DND-41 (cell line): ENCODE measurements at regions not wholly inside any gene's neighbourhood (a gene's known extent, or its start where the extent isn't known, plus 50 kb on each side); places are given as distances from the start of the nearest gene placed in this dataset.
"Not testable (repeated sequence)": the region's sequence is repeated elsewhere in the genome, so short reads cannot be mapped to it uniquely, and the experiment has no call there.

Source experiments
- ATAC-seq: fragments of 200-7000 bp; cut with Tn5 transposase; 3 replicates; pipeline ENCODE4 v1.9.1; 2021; ENCODE audit warnings: low read depth; ENCODE audit not compliant: insufficient read depth
- DNase-seq: peaks from one replicate; pipeline ENCODE4 v3.0.0-alpha.2; 2020
- H2AFZ ChIP-seq: 2 replicates; pipeline ENCODE4 v1.6.0; 2012; ENCODE audit warnings: low read depth, low read length
- H3K27ac ChIP-seq: 2 replicates; pipeline ENCODE4 v1.5.1; 2012; ENCODE audit warnings: low read length, inconsistent platforms
- H3K27me3 ChIP-seq: fragments of 200-600 bp; sonication (generic); 2 replicates; pipeline ENCODE4 v1.6.0; 2012; ENCODE audit warnings: low read length, mild to moderate bottlenecking, inconsistent platforms; ENCODE audit not compliant: insufficient read depth, poor library complexity
- H3K36me3 ChIP-seq: 2 replicates; pipeline ENCODE4 v1.5.1; 2012; ENCODE audit warnings: low read length, inconsistent platforms; ENCODE audit not compliant: insufficient read depth
- H3K4me1 ChIP-seq: 2 replicates; pipeline ENCODE4 v1.5.1; 2012; ENCODE audit warnings: mild to moderate bottlenecking, low read length; ENCODE audit not compliant: insufficient read depth
- H3K4me2 ChIP-seq: 2 replicates; pipeline ENCODE4 v1.6.0; 2012; ENCODE audit warnings: mild to moderate bottlenecking, moderate library complexity, low read length, inconsistent platforms; ENCODE audit not compliant: insufficient read depth
- H3K4me3 ChIP-seq, 2 experiments: fragments of 200-600 bp in 1 of 2; shearing (Covaris generic) in 1 of 2; 2 replicates each; pipeline ENCODE4 v1.5.1; 2012 to 2016; ENCODE audit warnings: inconsistent platforms in 2 of 2, low read length in 2 of 2, mild to moderate bottlenecking in 2 of 2, low read depth in 1 of 2, moderate library complexity in 1 of 2
- H3K79me2 ChIP-seq: 2 replicates; pipeline ENCODE4 v1.6.0; 2012; ENCODE audit warnings: low read length, inconsistent platforms; ENCODE audit not compliant: insufficient read depth
- H3K9ac ChIP-seq: 2 replicates; pipeline ENCODE4 v1.6.0; 2012; ENCODE audit warnings: low read depth, mild to moderate bottlenecking, inconsistent platforms, low read length, moderate library complexity
- H3K9me3 ChIP-seq: 2 replicates; pipeline ENCODE4 v1.5.1; 2012; ENCODE audit warnings: low read length, moderate library complexity, mild to moderate bottlenecking, inconsistent platforms; ENCODE audit not compliant: insufficient read depth, severe bottlenecking
- H4K20me1 ChIP-seq: 2 replicates; pipeline ENCODE4 v1.6.0; 2012; ENCODE audit warnings: low read length; ENCODE audit not compliant: insufficient read depth
- EZH2 ChIP-seq: IDR thresholded peaks from 3 replicates; pipeline ENCODE4 v1.6.1; 2012; ENCODE audit warnings: borderline replicate concordance, low read depth, mild to moderate bottlenecking, moderate library complexity, low read length, inconsistent platforms; ENCODE audit not compliant: severe bottlenecking
- TF ChIP-seq, protein P1 (sequence below): IDR thresholded peaks from 2 replicates; pipeline ENCODE4 v1.5.1; 2012; ENCODE audit warnings: borderline replicate concordance, low read length, moderate library complexity, mild to moderate bottlenecking; ENCODE audit not compliant: poor library complexity, severe bottlenecking; ENCODE audit errors: extremely low read depth

DNA sequence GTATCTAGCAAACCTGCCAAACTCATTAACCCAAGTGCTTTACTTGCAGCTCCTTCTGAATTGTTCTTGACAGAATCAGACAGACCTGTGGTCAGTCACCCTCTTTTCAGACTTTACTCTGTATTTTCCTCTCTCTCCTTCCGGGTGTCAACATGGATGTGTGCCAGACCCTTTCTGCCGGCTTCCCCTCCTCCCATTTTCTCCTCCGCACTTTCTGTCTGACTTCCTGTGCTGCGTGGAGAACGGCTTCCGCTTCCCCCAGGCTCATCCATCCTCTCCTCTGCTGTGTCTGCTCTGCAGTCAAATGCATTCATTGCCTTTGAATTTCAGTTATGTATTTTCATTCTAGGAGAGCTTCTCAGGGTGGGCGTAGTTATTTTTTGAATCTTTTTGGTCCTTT is 53.3 kb upstream of the LRPAP1 start:
- not testable (repeated sequence) for H3K9me3 ChIP-seq, H3K4me3 ChIP-seq, H3K27me3 ChIP-seq, DNase-seq, H3K27ac ChIP-seq, H3K4me2 ChIP-seq, H3K4me1 ChIP-seq, H3K9ac ChIP-seq, H3K36me3 ChIP-seq, H3K79me2 ChIP-seq, H4K20me1 ChIP-seq, ATAC-seq, H2AFZ ChIP-seq

DNA sequence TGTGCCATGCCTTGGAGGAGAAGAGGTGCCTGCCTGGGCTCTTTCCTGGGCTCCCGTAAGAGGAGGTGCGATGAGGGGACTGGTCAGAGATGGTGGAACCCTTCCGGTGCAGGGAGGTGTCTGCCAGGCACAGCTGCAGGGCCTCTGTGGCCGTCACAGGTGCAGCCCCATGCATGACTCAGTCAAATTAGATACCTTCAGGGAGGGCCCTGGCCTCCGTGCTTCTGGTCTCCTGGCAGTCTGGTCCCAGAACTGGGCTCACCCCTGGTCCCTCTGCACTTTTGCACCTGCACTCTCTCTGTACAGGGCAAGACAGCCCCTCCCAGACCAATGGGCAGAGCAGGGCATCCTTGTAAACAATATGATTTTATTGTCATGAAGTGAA is 49.9 kb upstream of the LRPAP1 start:
- no peaks in the 10 kb centered on the region for H4K20me1 ChIP-seq
- H2AFZ ChIP-seq = no peak overlapping the region
- no peaks in the 10 kb centered on the region for H3K79me2 ChIP-seq
- no peak overlapping the region for H3K9ac ChIP-seq
- no peak overlapping the region for H3K27ac ChIP-seq
- H3K9me3 ChIP-seq = no peaks in the 10 kb centered on the region
- H3K27me3 ChIP-seq = no peaks in the 10 kb centered on the region
- H3K4me1 ChIP-seq = no peaks in the 10 kb centered on the region
- ATAC-seq (no peak), DNase-seq (no peak)
- TF ChIP-seq EZH2 = no peak
- TF ChIP-seq, protein P1, sequence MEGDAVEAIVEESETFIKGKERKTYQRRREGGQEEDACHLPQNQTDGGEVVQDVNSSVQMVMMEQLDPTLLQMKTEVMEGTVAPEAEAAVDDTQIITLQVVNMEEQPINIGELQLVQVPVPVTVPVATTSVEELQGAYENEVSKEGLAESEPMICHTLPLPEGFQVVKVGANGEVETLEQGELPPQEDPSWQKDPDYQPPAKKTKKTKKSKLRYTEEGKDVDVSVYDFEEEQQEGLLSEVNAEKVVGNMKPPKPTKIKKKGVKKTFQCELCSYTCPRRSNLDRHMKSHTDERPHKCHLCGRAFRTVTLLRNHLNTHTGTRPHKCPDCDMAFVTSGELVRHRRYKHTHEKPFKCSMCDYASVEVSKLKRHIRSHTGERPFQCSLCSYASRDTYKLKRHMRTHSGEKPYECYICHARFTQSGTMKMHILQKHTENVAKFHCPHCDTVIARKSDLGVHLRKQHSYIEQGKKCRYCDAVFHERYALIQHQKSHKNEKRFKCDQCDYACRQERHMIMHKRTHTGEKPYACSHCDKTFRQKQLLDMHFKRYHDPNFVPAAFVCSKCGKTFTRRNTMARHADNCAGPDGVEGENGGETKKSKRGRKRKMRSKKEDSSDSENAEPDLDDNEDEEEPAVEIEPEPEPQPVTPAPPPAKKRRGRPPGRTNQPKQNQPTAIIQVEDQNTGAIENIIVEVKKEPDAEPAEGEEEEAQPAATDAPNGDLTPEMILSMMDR = no peak
- no peak overlapping the region for H3K4me3 ChIP-seq
- H3K4me2 ChIP-seq = no peak overlapping the region
- H3K36me3 ChIP-seq = no peaks in the 10 kb centered on the region
